Tibial nerve (tissue), 4 donors: ENCODE measurements at regions not wholly inside any gene's neighbourhood (a gene's known extent, or its start where the extent isn't known, plus 50 kb on each side); places are given as distances from the start of the nearest gene placed in this dataset.

Experiments
- EP300 ChIP-seq, 2 donors: sonication (generic); formaldehyde crosslinking; IDR thresholded peaks; one replicate each; pipeline ENCODE4 v1.6.1; 2017; ENCODE audit warnings: antibody characterized with exemption in 2 of 2, mild to moderate bottlenecking in 1 of 2
- POLR2A ChIP-seq, 2 donors: fragments of 450-650 bp; IDR thresholded peaks; one replicate each; pipeline ENCODE4 v1.6.1; 2017; ENCODE audit warnings: antibody characterized with exemption in 2 of 2, mild to moderate bottlenecking in 2 of 2, moderate library complexity in 2 of 2
- TF ChIP-seq, protein P1 (sequence below), 5 experiments: fragments of 200-600 bp in 3 of 5; fragments of 450-650 bp in 2 of 5; sonication (generic) in 3 of 5; IDR thresholded peaks; one replicate each; pipeline ENCODE4 v1.5.1; 2016 to 2019; ENCODE audit warnings: antibody characterized with exemption in 5 of 5, mild to moderate bottlenecking in 3 of 5, moderate library complexity in 2 of 5

DNA sequence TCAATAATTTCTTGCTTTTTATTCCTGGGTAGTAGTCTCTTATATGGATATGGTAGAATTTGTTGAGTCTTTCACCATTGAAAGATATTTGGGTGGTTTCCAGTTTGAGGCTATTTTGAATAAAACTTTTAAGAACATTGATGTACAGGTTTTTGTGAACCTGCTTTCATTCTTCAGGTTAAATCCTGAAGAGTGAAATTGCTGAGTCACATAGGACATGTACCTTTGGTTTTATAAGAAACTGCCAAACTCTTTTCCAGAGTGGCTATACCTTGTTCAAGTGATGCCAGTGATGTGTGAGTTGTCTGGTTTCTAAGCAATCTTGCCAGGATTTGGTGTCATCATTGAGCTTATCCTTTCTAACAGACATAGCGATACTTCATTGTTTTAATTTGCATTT lies 184.6 kb upstream of the PZP start:
- TF ChIP-seq, protein P1, sequence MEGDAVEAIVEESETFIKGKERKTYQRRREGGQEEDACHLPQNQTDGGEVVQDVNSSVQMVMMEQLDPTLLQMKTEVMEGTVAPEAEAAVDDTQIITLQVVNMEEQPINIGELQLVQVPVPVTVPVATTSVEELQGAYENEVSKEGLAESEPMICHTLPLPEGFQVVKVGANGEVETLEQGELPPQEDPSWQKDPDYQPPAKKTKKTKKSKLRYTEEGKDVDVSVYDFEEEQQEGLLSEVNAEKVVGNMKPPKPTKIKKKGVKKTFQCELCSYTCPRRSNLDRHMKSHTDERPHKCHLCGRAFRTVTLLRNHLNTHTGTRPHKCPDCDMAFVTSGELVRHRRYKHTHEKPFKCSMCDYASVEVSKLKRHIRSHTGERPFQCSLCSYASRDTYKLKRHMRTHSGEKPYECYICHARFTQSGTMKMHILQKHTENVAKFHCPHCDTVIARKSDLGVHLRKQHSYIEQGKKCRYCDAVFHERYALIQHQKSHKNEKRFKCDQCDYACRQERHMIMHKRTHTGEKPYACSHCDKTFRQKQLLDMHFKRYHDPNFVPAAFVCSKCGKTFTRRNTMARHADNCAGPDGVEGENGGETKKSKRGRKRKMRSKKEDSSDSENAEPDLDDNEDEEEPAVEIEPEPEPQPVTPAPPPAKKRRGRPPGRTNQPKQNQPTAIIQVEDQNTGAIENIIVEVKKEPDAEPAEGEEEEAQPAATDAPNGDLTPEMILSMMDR (IDR thresholded peaks at IDR 0.05) = no peak
- TF ChIP-seq POLR2A (IDR thresholded peaks at IDR 0.05) (no peak), EP300 (IDR thresholded peaks at IDR 0.05) (no peak)
